GM19397 (cell line): ENCODE measurements at regions not wholly inside any gene's neighbourhood (a gene's known extent, or its start where the extent isn't known, plus 50 kb on each side); places are given as distances from the start of the nearest gene placed in this dataset.
A peak's percentile ranks its signal among the peaks of the same experiment; 100 is the strongest.

Experiments used
- ATAC-seq: cut with Tn5 transposase; IDR thresholded peaks from one replicate; pipeline ENCODE4 v1.9.1; 2021; ENCODE audit warnings: mild to moderate bottlenecking, moderate library complexity; ENCODE audit not compliant: unreplicated experiment

DNA sequence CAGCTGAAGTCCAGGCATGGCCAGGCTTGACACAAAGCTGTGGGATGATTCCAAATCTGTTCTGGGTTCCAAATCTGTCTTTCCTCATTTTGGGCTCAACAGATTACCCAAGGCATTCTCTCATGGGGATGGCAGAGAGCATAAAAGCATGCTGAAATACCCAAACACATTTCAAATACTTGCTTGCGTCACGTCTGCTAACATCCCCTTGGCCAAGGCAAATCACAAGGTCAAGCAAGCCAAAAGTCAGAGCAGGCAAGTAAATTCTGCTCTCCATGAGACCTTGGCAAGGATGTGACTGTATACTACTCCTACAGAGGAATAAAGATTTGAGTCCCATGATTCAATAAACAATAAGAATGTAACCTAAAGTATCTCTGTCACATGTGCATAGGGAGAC, 306.7 kb downstream of the EPB41L4A start:
- no peak for ATAC-seq

DNA sequence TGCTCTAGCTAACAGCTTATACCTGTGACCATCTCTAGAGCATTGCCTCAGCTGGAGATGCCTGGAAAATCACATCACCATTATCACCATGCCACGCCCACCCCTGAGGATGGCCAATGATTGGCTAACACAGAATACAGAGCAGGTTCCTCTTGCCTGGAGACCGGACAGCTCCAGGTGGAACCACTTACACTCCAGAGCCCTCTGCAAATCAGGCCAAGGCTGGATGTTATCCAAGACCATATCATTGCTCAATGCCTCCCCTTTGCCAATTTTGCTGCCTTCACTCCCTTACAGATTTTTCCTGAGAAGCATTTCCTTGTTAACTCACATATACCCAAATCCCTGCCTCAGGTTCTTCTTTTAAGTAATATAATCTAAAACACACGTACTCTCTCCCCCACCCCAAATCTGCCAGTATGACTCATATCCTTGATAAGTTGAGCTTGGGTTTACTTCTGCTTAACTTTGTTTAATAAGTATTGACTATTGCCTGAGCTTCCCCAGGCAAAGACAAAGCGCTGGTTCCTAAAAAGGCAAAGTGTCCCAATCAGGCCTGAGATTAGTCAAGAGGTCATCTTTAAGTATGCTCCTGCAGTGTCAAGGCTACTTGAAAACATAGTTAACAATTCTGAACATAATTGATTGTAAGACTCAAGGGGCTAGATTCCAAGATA, 309.6 kb downstream of the EPB41L4A start:
- ATAC-seq, result no peak

DNA sequence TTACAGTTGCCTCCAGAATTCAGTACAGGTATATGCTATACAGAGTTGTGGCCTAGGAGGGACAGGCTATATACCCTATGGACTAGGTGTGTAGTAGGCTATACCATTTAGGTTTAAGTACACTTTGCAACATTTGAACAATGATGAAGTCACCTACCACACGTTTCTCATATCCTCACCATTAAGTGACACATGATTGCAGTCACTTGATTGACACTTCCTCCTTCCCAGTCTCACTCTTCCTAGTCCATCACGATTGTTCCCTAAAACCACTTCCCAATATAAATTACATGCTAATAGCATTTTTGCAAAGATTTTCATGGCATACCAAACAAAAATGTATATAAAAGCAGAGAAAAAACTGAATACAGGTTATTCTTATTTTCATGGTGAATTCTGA, 312.2 kb downstream of the EPB41L4A start:
- ATAC-seq, result no peak

DNA sequence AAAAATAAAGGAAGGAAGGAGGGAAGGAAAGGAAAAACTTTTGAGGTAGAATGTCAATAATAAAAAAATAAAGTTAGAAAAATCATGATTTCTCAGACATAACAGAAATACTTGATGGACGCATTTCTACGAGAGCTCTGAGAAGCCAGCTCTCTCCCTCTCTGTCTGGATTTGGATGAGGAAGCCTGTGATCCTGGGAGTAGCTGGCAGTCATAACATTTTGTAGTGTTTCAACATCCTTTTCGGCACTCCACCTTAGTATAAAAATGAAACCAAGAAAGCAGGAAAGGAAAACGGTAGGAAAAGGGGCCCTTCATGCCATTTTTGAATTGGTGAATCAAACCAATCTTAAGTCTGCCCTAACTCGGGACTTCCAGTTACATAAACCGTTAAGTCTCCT, 321.3 kb downstream of the EPB41L4A start:
- no peak for ATAC-seq

DNA sequence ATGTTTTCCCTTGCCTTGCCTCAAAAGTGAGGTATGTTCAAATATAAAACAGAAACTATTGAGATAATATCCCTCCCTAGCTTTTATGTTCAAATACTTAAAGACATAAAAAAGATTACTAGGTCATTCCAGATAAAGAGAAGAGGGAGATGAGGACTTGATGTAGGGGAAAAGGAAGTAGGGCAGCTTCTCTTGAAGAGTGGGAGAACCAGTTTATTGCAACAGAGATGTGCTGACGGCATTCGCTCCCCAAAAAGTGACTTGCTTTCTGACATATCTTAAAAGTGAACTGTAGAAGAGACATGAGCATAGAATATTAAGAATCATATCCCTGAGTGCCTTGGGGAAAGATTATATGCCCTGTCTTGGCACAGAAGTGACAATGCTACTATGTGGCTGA, 330.2 kb upstream of the NREP start:
- ATAC-seq, result no peak

DNA sequence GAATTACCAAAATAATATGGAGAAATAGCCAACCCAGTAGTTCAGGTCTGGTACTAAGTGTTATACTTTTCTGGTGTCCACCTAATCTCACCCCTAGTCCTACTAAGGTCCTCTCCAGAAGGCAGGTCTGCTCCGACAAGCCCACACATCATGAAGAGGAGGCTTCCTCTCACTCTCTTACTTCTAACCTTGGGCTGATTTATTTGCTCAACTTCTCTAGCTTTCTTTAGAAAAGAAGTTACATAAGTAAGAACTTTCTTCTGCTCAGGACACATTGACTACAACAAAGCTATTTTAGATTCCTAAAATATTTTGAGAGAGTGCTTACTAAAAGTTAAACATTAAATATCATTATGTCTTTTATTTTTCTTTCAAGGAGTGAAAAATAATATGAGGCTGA, 329.7 kb upstream of the NREP start:
- ATAC-seq, result no peak

DNA sequence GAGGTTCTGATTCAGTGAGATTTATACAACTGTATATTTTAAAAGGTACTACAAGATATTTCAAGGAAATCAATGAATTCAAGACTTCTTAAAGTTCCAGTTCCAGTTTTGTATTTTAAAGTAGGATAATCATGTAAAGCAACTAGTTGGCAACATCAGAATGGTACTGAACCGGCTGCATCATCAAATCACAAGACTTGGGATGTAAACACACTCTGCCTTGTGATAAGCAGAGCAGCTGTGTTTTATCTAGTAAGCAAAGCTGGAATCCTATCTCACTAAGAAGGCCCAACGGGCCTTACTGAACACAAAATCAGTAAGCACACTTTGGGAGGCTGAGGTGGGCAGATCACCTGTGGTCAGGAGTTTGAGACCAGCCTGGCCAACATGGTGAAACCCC, 327.2 kb upstream of the NREP start:
- ATAC-seq, result no peak

DNA sequence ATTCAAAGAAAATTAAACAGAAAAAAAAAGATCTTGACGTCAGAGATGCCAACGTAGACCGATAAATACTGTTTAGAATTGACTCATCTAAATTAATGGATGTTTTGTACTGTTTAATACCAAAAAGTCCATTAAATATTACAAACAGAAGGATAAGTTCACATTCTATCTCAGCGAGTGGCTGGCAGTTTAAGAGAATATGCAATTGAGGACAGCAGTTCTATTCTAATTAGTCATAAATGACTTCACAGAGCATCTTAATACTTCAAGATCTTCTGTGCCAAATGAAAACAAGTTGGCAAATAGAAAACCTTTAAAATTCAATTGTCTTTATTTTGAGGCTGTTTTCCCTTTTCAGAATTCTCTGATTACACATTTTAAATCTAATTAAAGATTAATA, 326.6 kb upstream of the NREP start:
- ATAC-seq, result no peak

DNA sequence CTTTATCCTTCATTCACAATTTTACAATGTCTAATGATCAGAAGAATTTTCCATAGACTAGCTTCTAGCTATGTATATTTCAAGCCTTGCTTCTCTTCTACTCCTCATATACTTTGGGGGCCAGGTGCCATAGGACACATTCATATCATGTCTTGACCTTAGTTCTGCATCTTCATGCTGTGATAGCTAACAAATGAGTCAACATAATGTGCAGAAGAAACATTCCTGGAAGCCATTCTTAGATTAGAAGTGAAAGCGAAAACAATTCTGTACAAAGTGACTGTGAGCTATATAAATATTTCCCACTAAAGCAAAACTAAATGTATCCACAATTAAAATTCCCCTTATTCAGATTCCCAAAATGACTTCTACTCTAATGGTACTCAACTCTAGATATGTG, 320.2 kb upstream of the NREP start:
- ATAC-seq, result peak; percentile 61

DNA sequence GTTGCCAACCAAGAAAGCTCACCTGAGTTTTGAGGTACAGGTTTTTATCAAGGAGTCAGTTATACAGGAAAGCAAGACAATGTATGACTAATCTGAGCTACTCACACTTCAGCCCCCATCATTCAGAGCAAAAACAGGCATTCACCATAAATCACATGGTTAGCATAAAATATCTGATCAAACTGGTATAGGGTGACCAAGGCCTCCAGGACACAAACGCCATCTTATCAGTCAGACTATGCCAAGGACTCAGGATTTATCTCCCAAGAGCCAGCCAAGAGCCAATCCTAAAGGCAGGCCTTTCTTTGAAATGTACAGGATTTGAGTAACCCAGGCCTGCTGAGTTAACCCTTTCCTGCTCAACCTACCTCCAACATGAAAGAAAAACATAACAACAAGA, 313.0 kb upstream of the NREP start:
- ATAC-seq, result no peak

DNA sequence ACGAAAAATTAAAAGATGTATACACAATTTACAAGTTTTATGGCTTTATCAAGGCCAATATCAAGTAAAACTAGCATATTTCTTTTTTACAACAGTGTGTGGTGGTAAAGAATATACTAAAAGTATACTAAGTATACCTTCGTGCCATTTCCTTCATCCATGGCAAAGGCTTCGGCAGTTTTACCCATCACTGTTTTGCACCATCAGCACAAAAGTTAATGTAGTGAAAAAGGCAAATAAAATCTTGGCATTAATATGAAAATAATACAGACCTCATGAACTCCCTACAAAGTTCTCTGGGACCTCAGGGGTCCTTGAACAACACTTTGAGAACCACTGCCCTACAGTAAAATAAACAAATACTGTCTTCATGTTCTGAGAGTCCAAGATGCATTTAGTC, 312.3 kb upstream of the NREP start:
- no peak for ATAC-seq

DNA sequence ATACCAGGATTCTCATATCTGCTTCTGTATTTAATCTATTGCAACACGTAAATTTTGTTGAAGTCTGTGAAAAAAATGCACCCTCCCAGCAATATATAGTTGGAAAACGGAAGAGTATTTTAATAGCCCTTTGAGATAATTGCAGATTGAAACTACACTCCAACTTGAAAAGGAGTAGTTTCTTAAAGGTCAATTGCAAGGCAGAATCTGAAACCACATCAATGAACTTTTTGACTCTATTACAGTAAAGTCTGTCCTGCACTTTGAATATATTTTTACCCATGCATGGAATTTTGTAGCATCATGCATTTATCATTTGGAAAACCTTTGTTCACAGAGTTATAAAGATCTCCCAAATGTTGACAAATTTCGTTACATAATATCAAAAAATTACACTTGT, 311.6 kb upstream of the NREP start:
- ATAC-seq, result no peak

DNA sequence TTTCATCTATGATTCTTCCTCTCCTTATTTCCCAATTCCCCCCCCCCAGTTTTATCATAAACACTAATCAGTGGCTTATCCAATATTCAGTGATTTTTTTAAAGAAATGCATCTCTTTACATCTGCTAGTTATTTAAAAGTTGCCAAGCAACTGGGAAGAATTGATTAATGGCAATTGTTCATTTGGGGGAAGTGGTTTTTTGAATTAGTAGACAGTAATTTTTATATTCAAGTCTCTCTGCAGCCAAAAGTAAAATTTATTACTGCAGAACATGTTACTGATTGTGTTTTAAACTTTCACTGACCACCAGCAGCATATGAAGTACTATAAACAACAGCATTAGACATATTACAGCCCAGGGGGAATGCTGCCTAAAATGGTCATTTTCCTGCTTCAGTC, 308.8 kb upstream of the NREP start:
- no peak for ATAC-seq

DNA sequence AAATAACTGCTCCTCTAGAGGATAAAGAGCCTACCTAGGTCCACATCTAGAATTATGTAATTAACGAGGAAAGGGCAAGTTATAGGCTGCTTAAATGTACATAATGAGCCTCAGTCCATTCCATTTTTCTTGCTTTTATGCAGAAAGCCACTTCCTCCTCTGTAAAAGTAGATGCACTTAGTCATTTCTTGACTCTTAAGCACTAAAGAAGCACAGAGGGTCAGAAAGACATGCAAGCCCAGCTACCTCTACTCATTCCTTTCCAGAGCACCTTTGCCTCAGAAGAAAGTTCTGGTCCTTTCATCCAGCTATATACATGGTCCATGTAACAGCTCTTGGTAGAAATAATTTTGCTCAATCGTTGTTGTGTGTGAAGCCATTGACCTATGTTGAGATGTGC, 308.0 kb upstream of the NREP start:
- no peak for ATAC-seq

DNA sequence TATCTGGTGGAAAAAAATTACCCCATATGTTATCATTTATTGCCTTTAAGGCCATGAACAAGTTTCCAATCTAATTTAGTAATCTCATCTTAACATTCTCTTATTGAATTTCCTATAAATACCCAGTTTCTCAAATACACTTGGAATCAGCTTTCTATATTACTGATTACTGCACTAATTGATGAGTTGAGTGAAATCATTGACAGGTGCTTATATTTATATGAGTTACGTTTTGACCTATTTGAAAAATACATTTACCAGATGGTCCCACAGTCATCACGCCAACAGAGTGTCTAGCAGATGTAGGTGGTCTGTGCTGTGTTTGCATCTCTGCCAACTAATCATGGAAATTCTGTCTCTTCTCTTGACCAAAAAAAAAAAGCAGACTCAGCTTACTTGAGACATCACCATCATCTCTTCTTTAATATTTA, 307.3 kb upstream of the NREP start:
- no peak for ATAC-seq

DNA sequence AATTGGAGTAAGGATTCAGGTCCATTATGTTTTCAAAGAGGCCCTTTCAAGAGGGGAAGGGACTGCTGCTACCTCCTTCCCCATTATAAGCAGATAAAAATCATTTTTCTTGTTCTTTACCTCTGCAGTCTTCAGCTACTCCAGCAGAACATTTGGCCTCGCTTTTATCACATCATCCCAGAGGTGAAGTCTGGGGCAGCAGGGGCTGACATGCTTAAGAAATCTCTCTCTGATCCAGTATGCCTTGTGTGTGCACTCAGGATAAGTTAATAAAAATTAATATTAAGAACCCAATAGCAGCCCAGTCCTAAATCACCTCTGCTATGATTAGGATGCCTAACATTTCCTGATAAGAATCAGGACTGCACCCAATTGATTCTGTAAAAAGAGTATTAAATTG, 306.9 kb upstream of the NREP start:
- ATAC-seq, result no peak

DNA sequence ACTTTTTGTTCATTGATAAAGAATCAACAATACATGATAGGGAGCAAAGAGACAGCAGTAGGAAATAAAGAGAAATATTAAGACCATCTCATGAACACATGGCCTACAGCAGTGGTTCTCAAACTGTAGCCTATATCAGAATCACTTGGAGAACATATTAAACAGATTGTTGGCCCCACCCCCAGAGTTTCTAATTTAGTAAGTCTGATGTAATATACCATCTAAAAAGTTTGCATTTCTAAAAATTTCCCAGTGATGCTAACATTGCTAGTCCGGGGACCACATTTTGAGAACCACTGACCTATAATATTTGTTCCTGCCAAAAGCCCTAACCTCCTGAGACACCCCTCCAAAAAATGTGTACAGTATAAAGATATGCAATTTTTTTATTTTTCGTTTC, 306.2 kb upstream of the NREP start:
- ATAC-seq, result no peak

DNA sequence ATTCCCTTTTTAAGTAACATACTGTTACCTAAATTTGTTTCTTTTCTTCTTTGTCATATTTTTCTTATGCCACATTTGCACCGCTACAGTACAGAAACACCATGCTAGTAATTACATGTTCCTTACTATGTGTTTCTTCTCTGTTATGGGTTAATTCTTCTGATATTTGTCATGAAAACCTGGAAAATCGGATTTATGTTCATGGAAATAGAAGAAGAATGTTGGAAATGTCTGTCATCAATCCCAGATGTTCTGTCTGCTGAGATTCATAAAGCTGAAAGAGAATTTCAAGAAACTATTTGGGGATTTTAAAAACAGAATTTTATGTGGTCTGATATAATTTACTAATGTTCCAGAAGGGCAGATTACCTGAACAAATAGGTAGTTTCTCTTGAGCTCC, 305.2 kb upstream of the NREP start:
- no peak for ATAC-seq

DNA sequence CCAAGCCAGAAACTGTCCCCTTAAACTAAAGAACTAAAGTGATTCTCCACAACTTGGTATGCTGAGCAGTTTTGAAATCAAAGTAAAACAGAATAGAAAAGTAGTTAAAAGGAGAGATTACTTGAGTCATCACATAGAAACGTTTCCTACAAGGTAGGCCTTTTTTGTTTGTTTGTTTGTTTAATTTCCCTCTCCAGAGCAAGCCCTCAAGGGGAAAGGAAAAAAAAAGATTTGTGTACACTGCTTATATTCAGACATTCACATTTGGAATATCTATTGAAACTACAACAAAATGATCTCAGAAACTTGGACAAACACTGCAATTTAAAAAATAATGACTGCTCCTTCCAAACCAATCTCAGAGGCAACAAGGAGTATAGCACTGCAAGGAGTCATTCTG, 304.7 kb upstream of the NREP start:
- no peak for ATAC-seq

DNA sequence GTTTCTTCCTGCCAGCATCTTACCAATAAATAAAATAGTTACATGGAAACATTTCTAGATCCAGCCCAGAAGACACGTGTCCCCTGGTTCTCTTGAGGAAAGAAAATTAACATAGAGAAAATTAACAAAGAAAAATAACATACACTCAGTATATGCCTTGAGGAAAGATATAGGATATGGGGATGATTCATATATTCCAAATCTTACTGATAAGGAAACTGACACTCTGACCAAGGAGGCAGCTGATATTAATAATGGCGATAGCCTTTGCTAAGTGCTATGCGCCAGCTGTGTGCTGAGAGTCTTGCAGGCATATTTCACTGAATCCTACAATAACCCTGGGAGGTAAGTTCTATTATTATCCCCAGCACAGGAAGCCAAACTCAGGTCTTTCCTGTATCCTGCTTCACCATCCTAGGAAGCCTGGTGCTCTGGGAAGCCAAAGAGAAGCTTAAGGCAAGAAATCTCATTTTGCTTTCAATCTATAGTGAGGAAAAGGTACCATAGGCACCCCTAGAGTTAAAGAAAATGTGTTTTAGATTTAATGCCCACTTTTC, 302.7 kb upstream of the NREP start:
- ATAC-seq, result no peak

DNA sequence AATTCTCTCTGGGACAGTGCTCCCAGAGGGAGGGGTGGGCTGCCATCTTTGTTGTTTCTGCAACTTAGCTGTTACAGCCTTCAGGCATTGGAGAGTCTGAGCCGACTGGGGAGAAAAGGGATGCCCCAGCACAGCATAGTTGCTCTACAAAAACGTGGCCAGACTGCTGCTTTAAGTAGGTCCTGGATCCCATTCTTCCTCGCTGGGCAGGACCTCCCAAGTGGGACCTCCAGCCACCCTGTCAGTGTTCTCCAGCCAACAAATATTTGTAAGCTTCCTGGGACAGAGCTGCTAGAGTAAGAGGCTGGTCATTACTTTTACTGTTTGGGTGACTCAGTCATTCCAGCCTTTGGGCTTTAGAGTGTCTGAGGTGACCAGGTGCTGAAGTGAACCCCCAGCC, 292.7 kb upstream of the NREP start:
- no peak for ATAC-seq

DNA sequence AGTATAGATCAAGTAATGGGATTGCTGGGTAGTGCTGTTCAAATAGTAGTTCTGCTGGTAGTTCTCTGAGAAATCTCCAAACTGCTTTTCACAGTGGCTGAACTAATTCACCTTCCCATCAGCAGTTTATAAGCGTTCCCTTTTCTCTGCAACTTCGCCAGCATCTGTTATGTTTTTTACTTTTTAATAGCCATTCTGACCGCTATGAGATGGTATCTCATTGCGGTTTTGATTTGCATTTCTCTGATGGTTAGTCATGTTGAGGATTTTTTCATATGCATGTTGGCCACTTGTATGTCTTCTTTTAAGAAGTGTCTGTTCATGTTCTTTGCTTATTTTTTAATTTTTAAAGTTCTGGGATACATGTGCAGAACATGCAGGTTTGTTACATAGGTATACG, 279.2 kb upstream of the NREP start:
- ATAC-seq, result no peak

DNA sequence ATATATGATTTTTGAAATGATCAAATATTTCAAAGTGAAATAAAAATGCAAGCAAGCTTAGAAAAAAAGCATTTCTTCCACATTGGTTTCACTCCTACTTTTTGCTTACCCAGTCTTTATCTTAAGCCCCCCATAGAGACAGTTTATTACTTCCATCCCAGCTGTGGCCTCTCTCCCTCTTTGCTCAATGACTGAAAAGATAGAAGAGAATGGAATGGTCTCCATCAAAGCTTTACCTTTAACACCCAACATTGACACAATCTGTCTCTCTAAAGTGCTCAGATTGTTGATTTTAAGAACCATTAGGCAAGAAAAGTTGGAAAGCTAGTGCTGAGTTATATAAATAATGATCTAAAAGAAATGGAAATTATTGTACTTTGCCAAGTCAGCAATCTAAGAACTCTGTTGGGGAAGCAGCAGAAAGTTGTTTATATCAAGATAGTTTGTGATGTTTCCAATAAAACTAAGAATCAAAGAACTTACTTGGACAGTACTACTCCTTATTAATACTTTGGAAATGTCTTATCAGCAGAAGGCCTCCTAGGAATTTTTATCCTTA, 277.5 kb upstream of the NREP start:
- ATAC-seq, result no peak
